Peyer's patch (tissue), 4 donors: ENCODE measurements at regions not wholly inside any gene's neighbourhood (a gene's known extent, or its start where the extent isn't known, plus 50 kb on each side); places are given as distances from the start of the nearest gene placed in this dataset.

Experiments
- DNase-seq, 3 donors: peaks; one replicate each; pipeline ENCODE4 v3.0.0-alpha.2; 2017 to 2019
- H3K27ac ChIP-seq, 4 donors: fragments of 200-600 bp; sonication (generic); one replicate each; pipeline ENCODE4 v1.5.1; 2016 to 2019
- H3K27me3 ChIP-seq, 2 donors: fragments of 200-600 bp; sonication (generic); one replicate each; pipeline ENCODE4 v1.5.1; 2019
- H3K36me3 ChIP-seq, 3 donors: fragments of 200-600 bp; sonication (generic); one replicate each; pipeline ENCODE4 v1.5.1; 2016 to 2019
- H3K4me1 ChIP-seq, 4 donors: fragments of 200-600 bp; sonication (generic); one replicate each; pipeline ENCODE4 v1.5.1; 2016 to 2019
- H3K4me3 ChIP-seq, 4 donors: fragments of 200-600 bp; sonication (generic); 1 replicate in 3 of 4; 2 replicates in 1 of 4; pipeline ENCODE4 v1.5.1; 2016 to 2019; ENCODE audit warnings: mild to moderate bottlenecking in 1 of 4
- H3K9me3 ChIP-seq, 4 donors: fragments of 200-600 bp; sonication (generic); one replicate each; pipeline ENCODE4 v1.5.1; 2016 to 2019; ENCODE audit warnings: mild to moderate bottlenecking in 1 of 4
- POLR2A ChIP-seq, 2 donors: fragments of 450-650 bp; IDR thresholded peaks; one replicate each; pipeline ENCODE4 v1.5.1; 2017; ENCODE audit warnings: antibody characterized with exemption in 2 of 2, mild to moderate bottlenecking in 2 of 2, moderate library complexity in 2 of 2
- TF ChIP-seq, protein P1 (sequence below), 6 experiments: fragments of 450-650 bp in 4 of 6; fragments of 200-600 bp in 2 of 6; sonication (generic) in 1 of 6; IDR thresholded peaks; one replicate each; pipeline ENCODE4 v1.5.1; 2017 to 2019; ENCODE audit warnings: antibody characterized with exemption in 6 of 6, mild to moderate bottlenecking in 3 of 6, moderate library complexity in 1 of 6

DNA sequence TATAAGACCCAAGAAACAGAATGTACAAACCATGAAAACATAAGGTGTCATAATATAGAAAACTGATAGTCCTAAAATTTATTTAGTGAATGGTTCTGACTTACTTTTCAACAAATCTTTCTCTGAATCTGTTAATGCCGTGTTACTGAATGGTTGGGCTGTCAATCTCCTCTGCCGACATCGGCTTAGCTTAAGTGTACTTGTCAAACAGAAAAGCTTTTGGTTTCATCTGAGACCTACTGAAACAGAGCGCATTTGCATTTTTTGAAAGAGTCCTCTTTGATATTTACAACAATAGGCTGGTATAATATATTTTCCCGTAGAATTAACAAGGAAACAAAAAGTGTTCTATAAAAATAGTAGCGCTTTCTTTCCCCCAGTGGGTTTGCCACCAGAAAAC, 120.9 kb upstream of the ZNF804B start:
- Histone ChIP-seq H3K27ac (no peak overlapping the region), H3K27me3 (no peaks in the 10 kb centered on the region), H3K4me1 (no peaks in the 10 kb centered on the region), H3K9me3 (no peaks in the 10 kb centered on the region), H3K36me3 (no peaks in the 10 kb centered on the region), H3K4me3 (no peak overlapping the region)
- TF ChIP-seq POLR2A (IDR thresholded peaks at IDR 0.05), result no peak
- TF ChIP-seq, protein P1, sequence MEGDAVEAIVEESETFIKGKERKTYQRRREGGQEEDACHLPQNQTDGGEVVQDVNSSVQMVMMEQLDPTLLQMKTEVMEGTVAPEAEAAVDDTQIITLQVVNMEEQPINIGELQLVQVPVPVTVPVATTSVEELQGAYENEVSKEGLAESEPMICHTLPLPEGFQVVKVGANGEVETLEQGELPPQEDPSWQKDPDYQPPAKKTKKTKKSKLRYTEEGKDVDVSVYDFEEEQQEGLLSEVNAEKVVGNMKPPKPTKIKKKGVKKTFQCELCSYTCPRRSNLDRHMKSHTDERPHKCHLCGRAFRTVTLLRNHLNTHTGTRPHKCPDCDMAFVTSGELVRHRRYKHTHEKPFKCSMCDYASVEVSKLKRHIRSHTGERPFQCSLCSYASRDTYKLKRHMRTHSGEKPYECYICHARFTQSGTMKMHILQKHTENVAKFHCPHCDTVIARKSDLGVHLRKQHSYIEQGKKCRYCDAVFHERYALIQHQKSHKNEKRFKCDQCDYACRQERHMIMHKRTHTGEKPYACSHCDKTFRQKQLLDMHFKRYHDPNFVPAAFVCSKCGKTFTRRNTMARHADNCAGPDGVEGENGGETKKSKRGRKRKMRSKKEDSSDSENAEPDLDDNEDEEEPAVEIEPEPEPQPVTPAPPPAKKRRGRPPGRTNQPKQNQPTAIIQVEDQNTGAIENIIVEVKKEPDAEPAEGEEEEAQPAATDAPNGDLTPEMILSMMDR (IDR thresholded peaks at IDR 0.05), result no peak
- DNase-seq, result no peak

DNA sequence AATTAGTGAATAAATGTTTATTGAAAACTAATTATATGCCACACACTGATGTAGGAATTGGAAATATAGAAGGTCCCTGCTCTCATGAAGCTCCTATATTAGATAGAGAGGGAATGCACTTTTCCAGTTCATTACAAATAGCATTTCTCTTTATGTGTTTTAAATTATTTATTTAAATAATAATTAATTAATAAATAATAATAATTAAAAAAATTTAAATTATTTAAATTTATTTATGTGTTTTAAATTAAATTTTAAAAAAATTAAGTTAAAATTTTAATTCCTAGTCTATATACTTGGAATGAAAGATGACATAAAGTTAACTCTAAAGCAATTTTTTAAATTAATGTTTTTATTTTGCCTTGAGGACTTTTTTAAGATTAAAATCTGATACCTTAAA, 121.7 kb upstream of the ZNF804B start:
- no peaks in the 10 kb centered on the region for H3K36me3 ChIP-seq
- DNase-seq, result no peak
- H3K27me3 ChIP-seq, result no peaks in the 10 kb centered on the region
- TF ChIP-seq, protein P1 (IDR thresholded peaks at IDR 0.05), result no peak
- TF ChIP-seq POLR2A (IDR thresholded peaks at IDR 0.05), result no peak
- H3K9me3 ChIP-seq, result no peaks in the 10 kb centered on the region
- no peaks in the 10 kb centered on the region for H3K4me1 ChIP-seq
- H3K27ac ChIP-seq, result no peak overlapping the region
- H3K4me3 ChIP-seq, result no peak overlapping the region

DNA sequence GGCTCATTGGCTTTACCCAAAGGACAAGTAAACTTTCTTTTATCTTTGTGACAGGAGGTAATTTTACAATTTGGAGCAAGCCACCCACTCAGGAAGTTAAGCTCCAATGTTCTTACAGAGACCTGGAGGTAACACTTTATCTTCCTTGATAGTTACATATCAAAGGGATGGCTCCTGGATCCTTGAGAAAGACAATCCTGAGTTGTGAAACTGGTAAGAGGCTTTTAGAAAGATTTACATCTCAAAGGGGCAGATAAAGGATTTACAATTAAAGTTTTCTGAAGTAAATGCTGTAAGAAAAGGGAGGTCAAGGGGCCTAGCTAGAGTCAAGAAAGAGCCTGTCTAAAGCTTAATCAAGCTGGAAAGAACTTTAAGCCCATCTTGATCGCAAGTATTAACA, 124.4 kb upstream of the ZNF804B start:
- no peak for DNase-seq
- Histone ChIP-seq H3K9me3 (no peaks in the 10 kb centered on the region), H3K27ac (no peak overlapping the region), H3K4me1 (no peaks in the 10 kb centered on the region), H3K4me3 (no peak overlapping the region), H3K36me3 (no peaks in the 10 kb centered on the region), H3K27me3 (no peaks in the 10 kb centered on the region)
- TF ChIP-seq, protein P1 (IDR thresholded peaks at IDR 0.05), result no peak

DNA sequence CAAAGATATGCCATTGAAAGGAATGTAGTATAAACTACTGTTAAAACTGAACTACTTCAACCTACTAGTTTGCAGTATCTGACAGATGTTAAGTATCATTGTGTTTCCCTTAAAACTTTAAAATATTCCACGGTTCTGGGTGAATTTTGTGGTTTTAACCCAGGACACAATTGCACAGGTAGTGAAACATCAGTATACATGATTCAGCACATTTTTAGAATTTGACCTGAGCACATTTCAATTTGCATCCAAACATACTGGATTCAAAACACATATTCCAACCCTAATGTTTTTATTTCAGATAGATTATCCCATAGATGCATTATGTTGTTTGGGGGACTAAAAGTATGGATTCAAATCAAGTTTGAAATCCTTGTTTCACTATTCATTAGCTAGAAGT, 129.9 kb upstream of the ZNF804B start:
- TF ChIP-seq POLR2A (IDR thresholded peaks at IDR 0.05), result no peak
- TF ChIP-seq, protein P1 (IDR thresholded peaks at IDR 0.05), result no peak
- no peak overlapping the region for H3K27ac ChIP-seq
- H3K9me3 ChIP-seq, result no peaks in the 10 kb centered on the region
- no peak overlapping the region for H3K4me3 ChIP-seq
- no peak for DNase-seq
- no peaks in the 10 kb centered on the region for H3K4me1 ChIP-seq
- no peaks in the 10 kb centered on the region for H3K36me3 ChIP-seq
- no peaks in the 10 kb centered on the region for H3K27me3 ChIP-seq

DNA sequence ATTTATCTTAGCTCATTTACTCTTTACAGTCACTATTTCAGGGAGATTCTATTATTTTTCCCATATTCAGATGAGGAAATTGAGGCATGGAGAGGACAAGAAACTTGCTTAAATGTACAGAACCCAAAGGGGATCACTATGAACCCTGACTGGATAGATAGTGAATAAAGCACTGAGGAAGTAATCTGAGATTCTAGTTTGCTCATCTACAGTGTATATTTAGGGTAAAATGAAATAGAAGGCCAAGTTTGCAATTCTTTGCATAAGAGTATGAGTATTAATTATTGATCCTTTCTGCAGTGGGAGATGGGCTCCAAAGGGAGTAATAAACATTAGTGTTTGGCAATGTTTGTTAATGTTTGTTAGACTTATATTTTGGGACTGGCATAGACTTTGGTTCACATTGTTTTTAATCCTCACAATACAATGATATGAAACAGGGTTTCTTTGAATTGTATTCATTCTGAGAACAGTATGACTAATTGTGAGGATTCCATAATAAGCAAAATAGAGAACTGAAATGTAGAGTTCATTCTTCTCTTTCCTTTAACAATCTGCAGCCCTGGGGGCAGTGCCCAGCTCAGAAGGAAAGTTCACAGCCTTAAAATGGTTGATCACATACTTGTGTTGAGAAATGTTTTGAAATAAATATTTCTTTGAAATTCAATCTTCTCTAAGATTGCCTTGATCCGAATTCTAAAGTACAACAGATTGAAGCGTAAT, 131.0 kb upstream of the ZNF804B start:
- H3K4me3 ChIP-seq, result no peak overlapping the region
- TF ChIP-seq, protein P1 (IDR thresholded peaks at IDR 0.05), result no peak
- no peak for TF ChIP-seq POLR2A (IDR thresholded peaks at IDR 0.05)
- H3K9me3 ChIP-seq, result no peaks in the 10 kb centered on the region
- H3K36me3 ChIP-seq, result no peaks in the 10 kb centered on the region
- no peak overlapping the region for H3K27ac ChIP-seq
- DNase-seq, result no peak
- no peaks in the 10 kb centered on the region for H3K27me3 ChIP-seq
- H3K4me1 ChIP-seq, result no peaks in the 10 kb centered on the region

DNA sequence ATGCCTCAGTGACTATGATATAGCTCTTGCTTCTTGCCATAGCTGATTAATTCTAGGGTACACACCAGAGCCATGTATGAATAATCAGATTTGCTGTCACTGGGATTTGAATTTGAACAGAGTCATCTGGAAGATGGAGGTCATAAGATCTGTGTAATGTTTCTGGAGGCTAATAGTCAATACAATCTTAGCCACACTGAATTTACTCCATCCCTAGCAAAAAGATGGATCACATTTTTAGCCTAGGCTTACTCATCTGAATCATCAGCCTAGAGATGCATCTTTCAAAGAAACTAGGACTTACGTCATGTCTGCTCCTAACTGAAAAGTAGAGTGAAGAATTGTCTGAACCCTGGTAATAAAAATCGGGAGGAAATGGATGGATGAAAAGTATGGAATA, 142.3 kb upstream of the ZNF804B start:
- Histone ChIP-seq H3K27me3 (no peaks in the 10 kb centered on the region), H3K27ac (no peak overlapping the region), H3K36me3 (no peaks in the 10 kb centered on the region), H3K4me1 (no peaks in the 10 kb centered on the region), H3K9me3 (no peaks in the 10 kb centered on the region), H3K4me3 (no peak overlapping the region)
- no peak for DNase-seq
- no peak for TF ChIP-seq POLR2A (IDR thresholded peaks at IDR 0.05)
- TF ChIP-seq, protein P1 (IDR thresholded peaks at IDR 0.05), result no peak
